CD4-positive, alpha-beta T cell treated with Interleukin-15 for 1 hour (primary cell): ENCODE measurements at regions not wholly inside any gene's neighbourhood (a gene's known extent, or its start where the extent isn't known, plus 50 kb on each side); places are given as distances from the start of the nearest gene placed in this dataset.
"Not testable (repeated sequence)": the region's sequence is repeated elsewhere in the genome, so short reads cannot be mapped to it uniquely, and the experiment has no call there.

Experiments used
- DNase-seq: peaks from one replicate; pipeline ENCODE4 v3.0.0-alpha.2; 2020

GRCh38 chr20:4635781-4636180 is 50.5 kb upstream of the PRNP start:
- no peak for DNase-seq

- DNase-seq = no peak
Observed at GRCh38 chr20:4635342-4635741, 50.9 kb upstream of the PRNP start.

GRCh38 chr20:4633780-4634179 is 52.5 kb upstream of the PRNP start:
- DNase-seq = no peak

GRCh38 chr20:4633379-4633778 is 52.9 kb upstream of the PRNP start:
- DNase-seq = no peak

- no peak for DNase-seq
Observed at GRCh38 chr20:4632876-4633275, 53.4 kb upstream of the PRNP start.

- DNase-seq = no peak
Observed at GRCh38 chr20:4626228-4626627, 60.0 kb upstream of the PRNP start.

GRCh38 chr20:4625687-4626086 is 60.6 kb upstream of the PRNP start:
- no peak for DNase-seq

- not testable (repeated sequence) for DNase-seq
Observed at GRCh38 chr20:4624675-4625336, 61.5 kb upstream of the PRNP start.

GRCh38 chr20:4619144-4619543 is 67.1 kb upstream of the PRNP start:
- DNase-seq = not testable (repeated sequence)

- no peak for DNase-seq
Observed at GRCh38 chr20:4617484-4617883, 68.8 kb upstream of the PRNP start.

- no peak for DNase-seq
Observed at GRCh38 chr20:4617019-4617418, 69.2 kb upstream of the PRNP start.

- peak; percentile 68 for DNase-seq
Observed at GRCh38 chr20:4613718-4614620, 72.3 kb upstream of the PRNP start.

- no peak for DNase-seq
Observed at GRCh38 chr20:4613184-4613583, 73.1 kb upstream of the PRNP start.

- DNase-seq = no peak
Observed at GRCh38 chr20:4610871-4611270, 75.4 kb upstream of the PRNP start.

GRCh38 chr20:4609511-4609910 is 76.7 kb upstream of the PRNP start:
- no peak for DNase-seq

- DNase-seq = no peak
Observed at GRCh38 chr20:4608861-4609260, 77.4 kb upstream of the PRNP start.

GRCh38 chr20:4607287-4607713 is 79.0 kb upstream of the PRNP start:
- DNase-seq = peak; percentile 59

GRCh38 chr20:4606051-4606450 is 80.2 kb upstream of the PRNP start:
- no peak for DNase-seq

GRCh38 chr20:4605166-4605565 is 81.1 kb upstream of the PRNP start:
- DNase-seq = no peak

GRCh38 chr20:4604580-4604979 is 81.7 kb upstream of the PRNP start:
- DNase-seq = no peak

GRCh38 chr20:4603724-4604123 is 82.5 kb upstream of the PRNP start:
- no peak for DNase-seq

- DNase-seq = no peak
Observed at GRCh38 chr20:4602297-4602631, 84.0 kb upstream of the PRNP start.

GRCh38 chr20:4601630-4602296 is 84.5 kb upstream of the PRNP start:
- DNase-seq = no peak
